GM18907 (cell line): ENCODE measurements at regions not wholly inside any gene's neighbourhood (a gene's known extent, or its start where the extent isn't known, plus 50 kb on each side); places are given as distances from the start of the nearest gene placed in this dataset.
"Not testable (repeated sequence)": the region's sequence is repeated elsewhere in the genome, so short reads cannot be mapped to it uniquely, and the experiment has no call there.

Experiments
- ATAC-seq: cut with Tn5 transposase; IDR thresholded peaks from one replicate; pipeline ENCODE4 v1.9.1; 2021; ENCODE audit warnings: mild to moderate bottlenecking, moderate library complexity; ENCODE audit not compliant: unreplicated experiment

DNA sequence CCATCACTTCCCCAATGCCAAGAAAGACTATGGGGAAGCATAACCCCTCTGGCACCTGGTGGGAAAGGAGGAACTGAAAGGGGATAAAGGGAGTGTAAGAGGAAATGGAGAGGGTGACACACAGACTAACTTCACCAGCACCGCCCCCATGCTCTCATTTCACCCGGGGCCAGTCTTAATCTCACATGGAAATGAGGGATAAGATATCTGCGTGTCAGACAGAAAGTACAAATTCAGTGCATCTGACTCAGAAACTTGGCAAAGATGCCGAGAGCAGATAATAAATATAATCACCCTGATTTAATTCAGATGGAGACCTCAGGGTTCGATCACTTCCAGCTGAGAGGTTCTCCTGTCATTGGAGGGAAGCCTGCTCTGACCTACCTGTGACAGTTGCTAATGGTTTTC lies 191.6 kb downstream of the DUSP6 start:
- no peak for ATAC-seq

GRCh38 chr12:89157413-89157812 lies 194.9 kb downstream of the DUSP6 start:
- no peak for ATAC-seq

GRCh38 chr12:89156862-89157262 lies 195.4 kb downstream of the DUSP6 start:
- ATAC-seq = no peak

DNA sequence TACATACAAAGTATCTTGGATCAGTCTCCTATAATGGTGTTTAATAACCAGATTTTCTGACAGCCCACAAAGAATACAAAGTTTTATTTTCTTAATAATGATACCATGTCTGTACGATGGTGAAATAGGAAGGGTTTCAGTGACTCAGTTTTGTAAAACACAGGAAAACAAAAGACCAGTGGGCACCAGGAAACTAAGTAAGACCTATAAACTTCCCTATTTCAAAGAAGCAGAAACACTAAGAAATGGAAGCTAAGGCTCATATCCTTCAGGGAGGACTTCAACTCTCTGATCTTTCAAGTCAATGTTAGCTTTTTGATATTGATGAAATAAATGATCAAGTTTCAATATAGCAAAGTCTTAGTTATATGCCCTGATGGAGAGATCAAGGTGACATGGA lies 196.0 kb downstream of the DUSP6 start:
- no peak for ATAC-seq

GRCh38 chr12:89155826-89156225 lies 196.5 kb downstream of the DUSP6 start:
- ATAC-seq = no peak

DNA sequence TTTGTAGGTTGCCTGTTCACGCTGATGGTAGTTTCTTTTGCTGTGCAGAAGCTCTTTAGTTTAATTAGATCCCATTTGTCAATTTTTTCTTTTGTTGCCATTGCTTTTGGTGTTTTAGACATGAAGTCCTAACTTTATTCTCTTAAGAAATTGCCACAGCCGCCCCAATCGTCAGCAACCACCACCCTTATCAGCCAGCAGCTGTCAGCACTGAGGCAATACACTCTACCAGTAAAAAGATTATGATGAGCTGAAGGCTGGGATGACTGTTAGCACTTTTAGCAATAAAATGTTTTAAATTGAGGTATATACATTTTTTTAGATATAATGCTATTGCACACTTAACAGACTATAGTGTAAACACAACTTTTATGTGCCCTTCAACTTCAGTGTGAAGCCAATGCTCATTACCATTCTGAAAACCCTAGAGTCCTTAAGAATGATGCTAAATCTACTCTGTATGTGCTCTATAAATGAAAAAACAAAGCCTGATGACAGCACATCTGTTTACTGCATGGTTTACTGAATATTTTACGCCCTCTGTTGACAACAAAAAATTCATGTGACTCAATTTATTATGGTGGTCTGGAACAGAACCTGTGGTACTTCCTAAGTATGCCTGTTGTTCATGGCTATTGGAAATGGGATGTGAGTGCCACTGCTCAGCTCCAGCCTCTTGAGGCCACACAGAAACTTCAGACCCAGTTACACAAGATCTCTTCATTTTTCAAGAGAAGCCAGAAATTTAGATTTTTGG lies 197.4 kb downstream of the DUSP6 start:
- ATAC-seq = no peak

DNA sequence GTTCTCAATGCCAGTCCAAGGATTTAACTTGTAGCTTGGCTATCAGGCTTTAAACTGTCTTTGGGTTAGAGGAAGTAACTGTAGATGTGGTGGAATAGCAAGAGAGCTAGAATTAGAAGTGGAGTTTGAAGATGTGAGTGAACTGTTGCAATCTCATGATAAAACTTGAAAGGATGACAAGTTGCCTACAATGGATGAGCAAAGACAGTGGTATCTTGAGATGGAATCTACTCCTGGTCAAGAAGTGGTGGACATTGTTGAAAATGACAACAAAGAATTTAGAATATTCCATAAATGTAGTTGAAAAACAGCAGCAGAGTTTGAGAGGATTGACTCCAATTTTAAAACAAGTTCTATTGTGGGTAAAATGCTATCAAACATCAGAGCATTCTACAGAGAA lies 199.0 kb downstream of the DUSP6 start:
- no peak for ATAC-seq

- ATAC-seq = no peak
These were observed 200.8 kb downstream of the DUSP6 start for GRCh38 chr12:89151536-89151935.

- ATAC-seq = not testable (repeated sequence)
These were observed 201.5 kb downstream of the DUSP6 start for GRCh38 chr12:89150789-89151188.

DNA sequence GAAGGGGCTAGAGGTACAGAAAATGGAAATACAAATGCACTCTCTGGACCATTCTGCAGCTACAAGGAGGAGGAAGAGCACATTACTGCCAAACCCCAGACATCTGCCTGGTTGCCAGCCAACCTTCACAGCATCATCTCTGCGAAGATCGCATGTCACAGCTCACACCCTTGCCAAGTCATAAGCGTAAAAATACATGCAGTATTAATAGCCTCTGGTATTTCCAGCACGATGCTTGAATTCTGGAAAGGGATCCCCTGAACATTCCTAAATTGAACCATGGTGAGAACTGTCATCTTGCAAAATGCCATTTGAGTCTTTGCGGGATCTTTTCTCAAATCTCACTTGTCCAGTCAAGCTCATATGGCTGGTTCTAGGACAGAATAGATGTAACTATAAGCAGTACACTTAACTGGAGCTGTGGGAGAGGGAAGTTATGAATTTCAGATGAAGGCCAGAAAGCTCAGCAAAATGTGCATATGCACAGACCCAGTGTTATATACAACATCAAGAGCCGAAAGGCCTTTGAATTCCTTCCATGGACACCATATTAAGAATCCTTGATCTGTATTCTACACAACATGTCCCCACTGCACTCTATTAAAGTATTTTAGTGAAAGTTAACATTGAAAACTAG lies 211.6 kb downstream of the DUSP6 start:
- ATAC-seq = no peak

GRCh38 chr12:89140141-89140540 lies 212.2 kb downstream of the DUSP6 start:
- no peak for ATAC-seq

- no peak for ATAC-seq
These were observed 212.9 kb downstream of the DUSP6 start for GRCh38 chr12:89139390-89139789.

- no peak for ATAC-seq
These were observed 214.1 kb downstream of the DUSP6 start for GRCh38 chr12:89138048-89138852.

DNA sequence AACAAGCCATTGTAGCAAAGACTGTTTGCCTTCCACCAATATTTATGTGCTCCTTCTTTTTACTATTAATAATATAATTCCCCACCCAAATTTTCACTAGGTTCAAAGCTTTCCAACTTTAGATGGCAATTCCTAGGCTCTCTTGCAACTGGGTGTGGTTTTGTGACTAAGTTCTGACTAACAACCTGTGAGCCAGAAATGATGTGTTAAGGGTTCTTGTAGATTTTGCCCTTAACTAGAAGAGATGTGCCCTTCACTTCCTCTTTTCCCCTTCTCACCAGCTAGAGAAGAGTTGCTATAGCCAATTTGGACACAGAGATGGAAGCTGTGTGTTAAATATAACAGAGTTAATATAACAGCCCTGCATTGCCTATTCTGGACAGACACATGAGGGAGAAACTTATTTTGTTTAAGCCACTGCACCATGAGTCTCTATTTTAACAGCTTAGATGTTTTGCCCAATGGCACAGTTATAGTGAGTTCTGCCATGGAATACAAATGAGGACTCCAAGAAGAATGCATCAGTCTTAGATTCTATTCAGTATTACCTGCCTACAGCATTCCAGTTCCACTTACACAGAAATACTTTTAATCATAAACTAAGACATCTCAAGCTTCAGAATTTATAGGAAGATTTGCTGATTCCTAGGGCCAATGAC lies 216.2 kb downstream of the DUSP6 start:
- ATAC-seq = no peak

DNA sequence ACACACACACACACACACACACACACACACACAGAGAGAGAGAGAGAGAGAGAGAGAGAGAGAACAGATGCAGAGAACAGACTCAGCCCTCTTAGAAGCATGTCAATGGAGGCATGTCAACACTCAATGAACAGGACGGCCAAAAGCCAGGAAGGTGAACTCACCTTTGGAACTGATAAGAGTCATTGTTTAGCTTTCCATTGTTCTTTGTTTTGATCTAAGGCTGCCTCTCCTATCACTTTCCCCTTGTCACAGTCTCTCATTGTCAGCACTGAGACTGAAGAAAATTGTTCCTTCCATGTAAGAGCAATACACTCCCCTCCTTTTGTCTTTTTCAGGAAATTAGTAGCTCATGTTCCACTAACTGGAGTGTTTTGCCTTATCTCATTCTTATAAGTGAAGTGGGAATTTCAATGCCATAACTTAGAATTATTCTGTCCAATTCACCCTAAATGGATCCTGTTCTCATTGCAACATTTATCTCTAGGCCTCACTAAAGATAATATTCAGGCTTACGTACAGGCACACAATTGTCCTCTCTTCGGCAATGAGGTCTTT lies 218.0 kb downstream of the DUSP6 start:
- ATAC-seq = no peak

- no peak for ATAC-seq
These were observed 223.0 kb downstream of the DUSP6 start for GRCh38 chr12:89129167-89129870.

GRCh38 chr12:89126712-89127111 lies 225.6 kb downstream of the DUSP6 start:
- ATAC-seq = no peak

GRCh38 chr12:89122852-89123251 lies 229.4 kb downstream of the DUSP6 start:
- no peak for ATAC-seq

DNA sequence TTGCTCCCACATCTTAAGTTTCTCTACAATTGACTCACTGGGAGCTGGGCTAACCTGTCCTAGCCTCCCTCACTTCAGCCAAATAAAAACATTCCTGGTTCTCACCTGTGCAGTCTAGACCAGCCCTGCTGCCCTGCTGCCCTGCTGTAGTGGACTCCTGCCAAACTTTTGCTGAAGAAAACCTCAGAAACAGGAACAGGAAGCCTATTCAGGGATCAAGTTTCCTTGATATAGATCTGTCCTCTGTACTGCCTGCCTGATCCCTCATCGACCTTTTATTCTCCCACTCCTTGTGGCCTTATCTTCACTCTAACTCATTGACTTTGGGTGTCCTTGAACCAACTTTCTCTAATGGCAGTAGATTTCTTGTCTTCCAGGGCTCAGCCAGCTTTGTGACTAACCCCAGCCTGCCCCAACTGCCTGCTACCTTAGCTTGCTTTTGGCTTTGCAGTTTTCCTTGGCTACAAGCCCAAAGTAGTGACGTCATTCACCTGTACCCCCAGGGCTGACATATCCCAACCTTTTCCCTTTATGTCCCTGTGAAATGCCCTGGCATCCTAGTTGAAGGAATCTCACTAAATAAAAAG lies 234.8 kb downstream of the DUSP6 start:
- ATAC-seq = no peak

DNA sequence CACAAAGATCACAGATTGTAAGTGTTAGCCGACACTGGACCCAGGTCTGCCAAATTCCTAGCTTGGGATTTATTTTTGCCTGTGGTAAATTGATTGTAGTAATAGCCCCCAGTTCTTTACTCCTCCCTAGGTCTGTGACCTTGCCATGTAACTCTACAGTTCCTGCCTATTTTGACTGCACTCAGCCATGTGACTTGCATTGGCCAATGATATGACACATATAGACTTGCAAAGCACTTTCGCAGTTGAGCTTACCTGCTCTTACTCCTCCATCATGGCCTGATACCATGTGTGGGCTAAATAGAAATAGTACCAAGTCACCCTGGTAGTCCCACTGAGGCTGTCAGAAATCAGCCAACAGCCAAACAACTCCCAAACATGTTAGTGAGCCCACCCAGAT lies 240.3 kb downstream of the DUSP6 start:
- no peak for ATAC-seq
